GM18907 (cell line): ENCODE measurements at regions not wholly inside any gene's neighbourhood (a gene's known extent, or its start where the extent isn't known, plus 50 kb on each side); places are given as distances from the start of the nearest gene placed in this dataset.

Source experiments
- ATAC-seq: cut with Tn5 transposase; IDR thresholded peaks from one replicate; pipeline ENCODE4 v1.9.1; 2021; ENCODE audit warnings: mild to moderate bottlenecking, moderate library complexity; ENCODE audit not compliant: unreplicated experiment

- no peak for ATAC-seq
Observed at GRCh38 chr1:58861506-58861905, 77.7 kb upstream of the JUN start.

- ATAC-seq: no peak
Observed at GRCh38 chr1:58862728-58863385, 79.0 kb upstream of the JUN start.

- ATAC-seq: no peak
Observed at GRCh38 chr1:58864654-58865053, 80.8 kb upstream of the JUN start.

GRCh38 chr1:58866578-58866977, 82.7 kb upstream of the JUN start:
- no peak for ATAC-seq

- no peak for ATAC-seq
Observed at GRCh38 chr1:58869638-58870297, 85.9 kb upstream of the JUN start.

GRCh38 chr1:58870298-58870676, 86.4 kb upstream of the JUN start:
- no peak for ATAC-seq

- no peak for ATAC-seq
Observed at GRCh38 chr1:58874342-58874741, 90.5 kb upstream of the JUN start.

- ATAC-seq: no peak
Observed at GRCh38 chr1:58874757-58875755, 91.2 kb upstream of the JUN start.

GRCh38 chr1:58879464-58879863, 95.6 kb upstream of the JUN start:
- no peak for ATAC-seq

- no peak for ATAC-seq
Observed at GRCh38 chr1:58880592-58880991, 96.7 kb upstream of the JUN start.

- ATAC-seq: no peak
Observed at GRCh38 chr1:58881471-58881994, 97.7 kb upstream of the JUN start.

GRCh38 chr1:58882322-58882948, 98.6 kb upstream of the JUN start:
- no peak for ATAC-seq

- ATAC-seq: no peak
Observed at GRCh38 chr1:58883037-58883887, 99.4 kb upstream of the JUN start.

- no peak for ATAC-seq
Observed at GRCh38 chr1:58883888-58884482, 100.1 kb upstream of the JUN start.

GRCh38 chr1:58884706-58885661, 101.1 kb upstream of the JUN start:
- no peak for ATAC-seq

- no peak for ATAC-seq
Observed at GRCh38 chr1:58885998-58886397, 102.2 kb upstream of the JUN start.

GRCh38 chr1:58886611-58887010, 102.8 kb upstream of the JUN start:
- ATAC-seq: no peak

- no peak for ATAC-seq
Observed at GRCh38 chr1:58887059-58887458, 103.2 kb upstream of the JUN start.
